ENCODE measurements at regions not wholly inside any gene's neighbourhood (a gene's known extent, or its start where the extent isn't known, plus 50 kb on each side); places are given as distances from the start of the nearest gene placed in this dataset.

- no peak for TF ChIP-seq GLIS3 (CRISPR knock-in tag; IDR thresholded peaks at IDR 0.05)
- no peak for TF ChIP-seq TCF4 (CRISPR knock-in tag; IDR thresholded peaks at IDR 0.05; ENCODE audit: borderline replicate concordance)
- TF ChIP-seq ZFP3 (CRISPR knock-in tag; IDR thresholded peaks at IDR 0.05) = no peak
- no peak for TF ChIP-seq SNAI2 (CRISPR knock-in tag; IDR thresholded peaks at IDR 0.05)
- no peak for TF ChIP-seq RARB (CRISPR knock-in tag; IDR thresholded peaks at IDR 0.05)
- TF ChIP-seq ESRRG (CRISPR knock-in tag; IDR thresholded peaks at IDR 0.05) = no peak
- no peak for TF ChIP-seq ZC3H10 (CRISPR knock-in tag; IDR thresholded peaks at IDR 0.05)
- TF ChIP-seq ISL1 (CRISPR knock-in tag; IDR thresholded peaks at IDR 0.05) = no peak
- TF ChIP-seq, protein P1, sequence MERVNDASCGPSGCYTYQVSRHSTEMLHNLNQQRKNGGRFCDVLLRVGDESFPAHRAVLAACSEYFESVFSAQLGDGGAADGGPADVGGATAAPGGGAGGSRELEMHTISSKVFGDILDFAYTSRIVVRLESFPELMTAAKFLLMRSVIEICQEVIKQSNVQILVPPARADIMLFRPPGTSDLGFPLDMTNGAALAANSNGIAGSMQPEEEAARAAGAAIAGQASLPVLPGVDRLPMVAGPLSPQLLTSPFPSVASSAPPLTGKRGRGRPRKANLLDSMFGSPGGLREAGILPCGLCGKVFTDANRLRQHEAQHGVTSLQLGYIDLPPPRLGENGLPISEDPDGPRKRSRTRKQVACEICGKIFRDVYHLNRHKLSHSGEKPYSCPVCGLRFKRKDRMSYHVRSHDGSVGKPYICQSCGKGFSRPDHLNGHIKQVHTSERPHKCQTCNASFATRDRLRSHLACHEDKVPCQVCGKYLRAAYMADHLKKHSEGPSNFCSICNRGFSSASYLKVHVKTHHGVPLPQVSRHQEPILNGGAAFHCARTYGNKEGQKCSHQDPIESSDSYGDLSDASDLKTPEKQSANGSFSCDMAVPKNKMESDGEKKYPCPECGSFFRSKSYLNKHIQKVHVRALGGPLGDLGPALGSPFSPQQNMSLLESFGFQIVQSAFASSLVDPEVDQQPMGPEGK (CRISPR knock-in tag; IDR thresholded peaks at IDR 0.05; ENCODE audit: borderline replicate concordance) = no peak
- no peak for TF ChIP-seq ZNF8 (CRISPR knock-in tag; IDR thresholded peaks at IDR 0.05)
- ATAC-seq = no peak
Measured at GRCh38 chr20:7257692-7258466, 490.4 kb downstream of the BMP2 start.

DNA sequence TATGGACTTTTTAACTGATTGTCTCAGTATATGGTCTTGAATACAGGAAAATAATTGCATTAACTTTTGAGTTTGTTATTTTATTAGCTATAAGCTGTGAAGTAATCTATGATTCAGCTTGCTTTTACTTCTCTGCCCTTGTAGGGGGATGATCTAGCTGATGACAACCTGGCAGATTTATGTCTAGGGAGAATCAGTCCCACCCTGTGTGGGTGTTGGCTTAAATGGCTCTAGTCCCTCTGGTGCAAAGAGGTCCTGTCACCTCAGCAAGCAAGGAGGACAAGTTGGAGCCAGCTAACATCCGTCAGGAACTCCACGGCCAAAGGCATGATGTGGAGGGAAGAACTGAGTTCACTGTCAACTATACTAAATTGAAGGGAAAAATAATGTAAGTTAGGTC lies 495.3 kb downstream of the BMP2 start:
- no peak for ATAC-seq
- TF ChIP-seq ARNTL (CRISPR knock-in tag; IDR thresholded peaks at IDR 0.05; ENCODE audit: borderline replicate concordance, low read depth) (no peak), ZNF70 (CRISPR knock-in tag; IDR thresholded peaks at IDR 0.05) (no peak)

DNA sequence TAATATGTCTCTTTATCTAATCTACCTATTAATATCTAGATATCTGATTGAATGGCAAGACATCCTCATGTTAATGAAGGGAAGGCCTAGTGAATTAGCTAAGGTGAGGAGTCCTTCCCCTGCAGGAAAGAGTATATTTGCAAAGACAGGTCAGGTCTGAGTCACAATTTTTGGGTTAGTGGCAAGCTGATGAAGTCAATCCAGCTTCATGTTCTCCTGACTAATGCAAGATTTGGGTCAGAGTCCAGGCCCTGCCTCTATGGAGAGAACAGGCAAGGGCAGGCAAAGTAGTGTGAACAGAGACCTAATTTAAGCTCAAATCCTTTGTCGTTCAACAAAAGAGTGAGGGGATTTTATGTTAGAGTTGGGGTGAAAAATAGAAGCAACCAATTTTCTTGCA lies 496.7 kb downstream of the BMP2 start:
- no peak for ATAC-seq
- TF ChIP-seq ZNF8 (CRISPR knock-in tag; IDR thresholded peaks at IDR 0.05) = no peak
- TF ChIP-seq OSR1 (CRISPR knock-in tag; IDR thresholded peaks at IDR 0.05) = no peak
- no peak for TF ChIP-seq CSDC2 (CRISPR knock-in tag; IDR thresholded peaks at IDR 0.05)
- TF ChIP-seq BACH2 (CRISPR knock-in tag; IDR thresholded peaks at IDR 0.05; ENCODE audit: borderline replicate concordance) = no peak

DNA sequence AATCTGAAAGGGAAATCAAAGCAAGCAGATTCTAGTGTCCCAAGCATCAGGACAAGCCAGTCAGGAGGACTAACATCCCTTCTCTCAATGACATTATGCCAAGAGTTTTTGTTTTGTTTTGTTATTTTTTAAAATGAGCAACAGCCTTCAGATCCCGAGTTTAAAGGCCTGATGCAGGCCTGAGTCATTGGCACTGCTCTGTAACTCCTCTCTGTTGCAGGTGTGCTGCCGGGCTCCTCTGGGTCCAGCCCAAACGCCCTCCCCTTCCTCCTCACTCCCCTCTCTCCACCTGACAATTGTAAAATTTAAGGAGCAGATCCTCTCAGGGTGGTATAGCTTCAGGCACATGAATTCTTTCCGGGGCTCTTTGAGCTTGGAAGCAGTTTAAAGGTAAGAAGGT lies 502.0 kb downstream of the BMP2 start:
- no peak for TF ChIP-seq OSR1 (CRISPR knock-in tag; IDR thresholded peaks at IDR 0.05)
- no peak for ATAC-seq

- TF ChIP-seq GLIS3 (CRISPR knock-in tag; IDR thresholded peaks at IDR 0.05) (no peak), ZC3H10 (CRISPR knock-in tag; IDR thresholded peaks at IDR 0.05) (no peak), ZFP3 (CRISPR knock-in tag; IDR thresholded peaks at IDR 0.05) (no peak), OSR1 (CRISPR knock-in tag; IDR thresholded peaks at IDR 0.05) (no peak), TOX (CRISPR knock-in tag; IDR thresholded peaks at IDR 0.05; ENCODE audit: borderline replicate concordance) (no peak), ZNF565 (CRISPR knock-in tag; conservative IDR thresholded peaks at IDR 0.05; ENCODE audit: low read depth) (no peak), RARB (CRISPR knock-in tag; IDR thresholded peaks at IDR 0.05) (no peak), PPARA (CRISPR knock-in tag; IDR thresholded peaks at IDR 0.05; ENCODE audit: borderline replicate concordance) (no peak), TCF4 (CRISPR knock-in tag; IDR thresholded peaks at IDR 0.05; ENCODE audit: borderline replicate concordance) (no peak), SNAI2 (CRISPR knock-in tag; IDR thresholded peaks at IDR 0.05) (no peak), ESRRG (CRISPR knock-in tag; IDR thresholded peaks at IDR 0.05) (no peak), BACH2 (CRISPR knock-in tag; IDR thresholded peaks at IDR 0.05; ENCODE audit: borderline replicate concordance) (no peak), ZNF70 (CRISPR knock-in tag; IDR thresholded peaks at IDR 0.05) (no peak), POU6F1 (CRISPR knock-in tag; IDR thresholded peaks at IDR 0.05; ENCODE audit: borderline replicate concordance, low read depth) (no peak), ARNTL (CRISPR knock-in tag; IDR thresholded peaks at IDR 0.05; ENCODE audit: borderline replicate concordance, low read depth) (no peak)
- TF ChIP-seq, protein P2, sequence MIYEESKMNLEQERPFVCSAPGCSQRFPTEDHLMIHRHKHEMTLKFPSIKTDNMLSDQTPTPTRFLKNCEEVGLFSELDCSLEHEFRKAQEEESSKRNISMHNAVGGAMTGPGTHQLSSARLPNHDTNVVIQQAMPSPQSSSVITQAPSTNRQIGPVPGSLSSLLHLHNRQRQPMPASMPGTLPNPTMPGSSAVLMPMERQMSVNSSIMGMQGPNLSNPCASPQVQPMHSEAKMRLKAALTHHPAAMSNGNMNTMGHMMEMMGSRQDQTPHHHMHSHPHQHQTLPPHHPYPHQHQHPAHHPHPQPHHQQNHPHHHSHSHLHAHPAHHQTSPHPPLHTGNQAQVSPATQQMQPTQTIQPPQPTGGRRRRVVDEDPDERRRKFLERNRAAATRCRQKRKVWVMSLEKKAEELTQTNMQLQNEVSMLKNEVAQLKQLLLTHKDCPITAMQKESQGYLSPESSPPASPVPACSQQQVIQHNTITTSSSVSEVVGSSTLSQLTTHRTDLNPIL (CRISPR knock-in tag; IDR thresholded peaks at IDR 0.05; ENCODE audit: low read depth) = no peak
- TF ChIP-seq, protein P3, sequence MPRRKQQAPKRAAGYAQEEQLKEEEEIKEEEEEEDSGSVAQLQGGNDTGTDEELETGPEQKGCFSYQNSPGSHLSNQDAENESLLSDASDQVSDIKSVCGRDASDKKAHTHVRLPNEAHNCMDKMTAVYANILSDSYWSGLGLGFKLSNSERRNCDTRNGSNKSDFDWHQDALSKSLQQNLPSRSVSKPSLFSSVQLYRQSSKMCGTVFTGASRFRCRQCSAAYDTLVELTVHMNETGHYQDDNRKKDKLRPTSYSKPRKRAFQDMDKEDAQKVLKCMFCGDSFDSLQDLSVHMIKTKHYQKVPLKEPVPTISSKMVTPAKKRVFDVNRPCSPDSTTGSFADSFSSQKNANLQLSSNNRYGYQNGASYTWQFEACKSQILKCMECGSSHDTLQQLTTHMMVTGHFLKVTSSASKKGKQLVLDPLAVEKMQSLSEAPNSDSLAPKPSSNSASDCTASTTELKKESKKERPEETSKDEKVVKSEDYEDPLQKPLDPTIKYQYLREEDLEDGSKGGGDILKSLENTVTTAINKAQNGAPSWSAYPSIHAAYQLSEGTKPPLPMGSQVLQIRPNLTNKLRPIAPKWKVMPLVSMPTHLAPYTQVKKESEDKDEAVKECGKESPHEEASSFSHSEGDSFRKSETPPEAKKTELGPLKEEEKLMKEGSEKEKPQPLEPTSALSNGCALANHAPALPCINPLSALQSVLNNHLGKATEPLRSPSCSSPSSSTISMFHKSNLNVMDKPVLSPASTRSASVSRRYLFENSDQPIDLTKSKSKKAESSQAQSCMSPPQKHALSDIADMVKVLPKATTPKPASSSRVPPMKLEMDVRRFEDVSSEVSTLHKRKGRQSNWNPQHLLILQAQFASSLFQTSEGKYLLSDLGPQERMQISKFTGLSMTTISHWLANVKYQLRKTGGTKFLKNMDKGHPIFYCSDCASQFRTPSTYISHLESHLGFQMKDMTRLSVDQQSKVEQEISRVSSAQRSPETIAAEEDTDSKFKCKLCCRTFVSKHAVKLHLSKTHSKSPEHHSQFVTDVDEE (CRISPR knock-in tag; IDR thresholded peaks at IDR 0.05) = no peak
- TF ChIP-seq, protein P4, sequence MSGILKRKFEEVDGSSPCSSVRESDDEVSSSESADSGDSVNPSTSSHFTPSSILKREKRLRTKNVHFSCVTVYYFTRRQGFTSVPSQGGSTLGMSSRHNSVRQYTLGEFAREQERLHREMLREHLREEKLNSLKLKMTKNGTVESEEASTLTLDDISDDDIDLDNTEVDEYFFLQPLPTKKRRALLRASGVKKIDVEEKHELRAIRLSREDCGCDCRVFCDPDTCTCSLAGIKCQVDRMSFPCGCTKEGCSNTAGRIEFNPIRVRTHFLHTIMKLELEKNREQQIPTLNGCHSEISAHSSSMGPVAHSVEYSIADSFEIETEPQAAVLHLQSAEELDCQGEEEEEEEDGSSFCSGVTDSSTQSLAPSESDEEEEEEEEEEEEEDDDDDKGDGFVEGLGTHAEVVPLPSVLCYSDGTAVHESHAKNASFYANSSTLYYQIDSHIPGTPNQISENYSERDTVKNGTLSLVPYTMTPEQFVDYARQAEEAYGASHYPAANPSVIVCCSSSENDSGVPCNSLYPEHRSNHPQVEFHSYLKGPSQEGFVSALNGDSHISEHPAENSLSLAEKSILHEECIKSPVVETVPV (CRISPR knock-in tag; IDR thresholded peaks at IDR 0.05) = no peak
- TF ChIP-seq, protein P1 (CRISPR knock-in tag; IDR thresholded peaks at IDR 0.05; ENCODE audit: borderline replicate concordance) = no peak
- ATAC-seq = no peak
Measured at GRCh38 chr20:7272512-7272911, 505.0 kb downstream of the BMP2 start.

All from SK-N-SH treated with all-trans-retinoic acid at 6 μM for 48 hours (cell line).